ENCODE measurements at regions not wholly inside any gene's neighbourhood (a gene's known extent, or its start where the extent isn't known, plus 50 kb on each side); places are given as distances from the start of the nearest gene placed in this dataset.

GRCh38 chr6:144585217-144585814 is 300.2 kb downstream of the UTRN start:
- no peak for DNase-seq

GRCh38 chr6:144586986-144587385 is 301.9 kb downstream of the UTRN start:
- DNase-seq: no peak

GRCh38 chr6:144588697-144589325 is 303.7 kb downstream of the UTRN start:
- no peak for DNase-seq

GRCh38 chr6:144590532-144590931 is 305.4 kb downstream of the UTRN start:
- DNase-seq: no peak

GRCh38 chr6:144593392-144593791 is 308.3 kb downstream of the UTRN start:
- DNase-seq: no peak

- DNase-seq: no peak
These were observed 309.4 kb downstream of the UTRN start for GRCh38 chr6:144594585-144594984.

- no peak for DNase-seq
These were observed 310.1 kb downstream of the UTRN start for GRCh38 chr6:144595266-144595665.

GRCh38 chr6:144597511-144597910 is 312.4 kb downstream of the UTRN start:
- no peak for DNase-seq

- no peak for DNase-seq
These were observed 314.5 kb downstream of the UTRN start for GRCh38 chr6:144599615-144600014.

GRCh38 chr6:144601221-144601620 is 316.1 kb downstream of the UTRN start:
- DNase-seq: no peak

- no peak for DNase-seq
These were observed 317.5 kb downstream of the UTRN start for GRCh38 chr6:144602523-144603180.

GRCh38 chr6:144606083-144606482 is 320.9 kb downstream of the UTRN start:
- no peak for DNase-seq

GRCh38 chr6:144607998-144608735 is 323.0 kb downstream of the UTRN start:
- DNase-seq: no peak

- DNase-seq: no peak
These were observed 327.7 kb downstream of the UTRN start for GRCh38 chr6:144612811-144613210.

- DNase-seq: no peak
These were observed 328.7 kb downstream of the UTRN start for GRCh38 chr6:144613859-144614258.

- no peak for DNase-seq
These were observed 330.7 kb downstream of the UTRN start for GRCh38 chr6:144615870-144616269.

GRCh38 chr6:144617191-144617590 is 332.1 kb downstream of the UTRN start:
- DNase-seq: no peak

- DNase-seq: no peak
These were observed 332.6 kb downstream of the UTRN start for GRCh38 chr6:144617708-144618107.

GRCh38 chr6:144619966-144620365 is 334.8 kb downstream of the UTRN start:
- DNase-seq: no peak

- no peak for DNase-seq
These were observed 336.2 kb downstream of the UTRN start for GRCh38 chr6:144621332-144621731.

GRCh38 chr6:144624246-144624645 is 339.1 kb downstream of the UTRN start:
- DNase-seq: no peak

GRCh38 chr6:144624716-144625115 is 339.6 kb downstream of the UTRN start:
- DNase-seq: no peak

- no peak for DNase-seq
These were observed 345.7 kb downstream of the UTRN start for GRCh38 chr6:144630857-144631256.

GRCh38 chr6:144632266-144632665 is 347.1 kb downstream of the UTRN start:
- no peak for DNase-seq
